GM18868 (cell line): ENCODE measurements at regions not wholly inside any gene's neighbourhood (a gene's known extent, or its start where the extent isn't known, plus 50 kb on each side); places are given as distances from the start of the nearest gene placed in this dataset.
"Not testable (repeated sequence)": the region's sequence is repeated elsewhere in the genome, so short reads cannot be mapped to it uniquely, and the experiment has no call there.

Experiments used
- ATAC-seq: cut with Tn5 transposase; IDR thresholded peaks from one replicate; pipeline ENCODE4 v1.9.1; 2021; ENCODE audit warnings: mild to moderate bottlenecking, moderate library complexity; ENCODE audit not compliant: unreplicated experiment

DNA sequence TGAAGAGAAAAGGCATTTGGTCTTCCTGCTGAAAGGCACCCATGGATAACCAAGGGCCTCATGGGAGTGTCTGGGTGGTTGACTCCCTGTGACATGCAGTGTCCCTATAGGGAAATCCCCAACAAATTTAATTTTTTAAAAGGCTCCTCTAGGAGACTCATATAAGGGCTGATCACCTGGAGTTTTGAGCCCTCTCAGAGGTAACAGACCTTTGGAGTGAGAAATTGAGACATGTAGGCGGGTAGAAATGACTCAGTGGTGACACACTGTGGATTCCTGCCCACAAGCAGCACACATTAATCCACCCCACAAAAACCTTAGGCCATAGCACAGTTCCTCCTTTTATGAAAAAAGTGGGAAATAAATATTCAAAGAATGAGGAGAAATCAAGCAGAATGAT is 557.0 kb upstream of the CNTNAP5 start:
- no peak for ATAC-seq

GRCh38 chr2:123481406-123481805 is 543.7 kb upstream of the CNTNAP5 start:
- no peak for ATAC-seq

- no peak for ATAC-seq
Measured at GRCh38 chr2:123485056-123485455, 540.0 kb upstream of the CNTNAP5 start.

- peak; percentile 42 for ATAC-seq
Measured at GRCh38 chr2:123493687-123494086, 531.4 kb upstream of the CNTNAP5 start.

DNA sequence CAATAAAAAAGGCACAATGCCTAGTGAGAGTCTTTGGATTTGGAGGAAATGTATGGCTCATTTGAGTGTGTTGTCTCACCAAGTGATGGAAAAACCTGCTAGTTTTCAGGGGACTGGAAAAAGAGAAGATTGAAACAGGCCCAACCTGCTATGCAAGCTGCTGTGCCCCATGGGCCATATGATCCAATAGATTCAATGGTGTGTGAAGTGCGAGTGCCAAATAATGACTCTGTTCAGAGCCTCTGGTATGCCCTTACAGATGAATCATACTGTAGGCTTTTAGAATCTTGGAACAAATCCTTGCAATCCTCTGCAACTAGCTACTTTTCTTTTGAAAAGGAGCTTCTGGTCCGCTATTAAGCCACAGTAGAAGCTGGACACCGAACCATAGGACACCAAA is 529.8 kb upstream of the CNTNAP5 start:
- ATAC-seq = no peak

GRCh38 chr2:123500346-123500745 is 524.7 kb upstream of the CNTNAP5 start:
- ATAC-seq = no peak

DNA sequence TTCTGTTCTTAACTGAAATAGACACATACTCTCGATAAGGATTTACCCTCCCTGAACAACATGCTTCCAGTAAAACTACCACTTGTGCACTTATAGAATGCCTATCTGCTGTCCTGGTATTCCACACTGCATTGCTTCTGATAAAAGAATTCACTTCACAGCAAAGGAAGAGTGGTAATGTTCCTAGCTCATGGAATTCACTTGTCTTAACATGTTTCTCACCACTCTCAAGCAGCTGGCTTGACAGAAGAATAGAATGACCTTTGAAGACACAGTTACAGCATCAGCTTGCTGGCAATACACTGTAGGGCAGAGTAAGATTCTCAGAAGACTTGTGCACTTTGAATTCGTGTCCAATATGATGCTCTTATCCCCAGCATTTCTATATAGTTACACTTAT is 524.1 kb upstream of the CNTNAP5 start:
- ATAC-seq = no peak

DNA sequence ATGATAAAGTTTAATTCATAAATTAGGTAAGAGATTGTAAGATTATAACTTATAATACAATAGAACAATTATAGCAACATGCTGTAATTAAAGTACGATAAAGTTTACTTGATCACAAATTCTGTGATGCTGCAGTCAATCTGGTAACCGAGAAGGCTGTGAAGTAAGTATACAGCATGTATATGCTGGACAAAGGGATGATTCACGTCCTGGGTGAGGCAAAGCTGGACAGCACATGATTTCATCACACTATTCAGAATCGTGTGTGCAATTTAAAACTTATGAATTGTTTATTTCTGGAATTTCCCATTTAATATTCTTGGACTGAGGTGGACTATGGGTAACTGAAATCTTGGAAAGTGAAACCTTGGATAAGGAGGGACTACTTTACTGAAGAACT is 522.2 kb upstream of the CNTNAP5 start:
- no peak for ATAC-seq

GRCh38 chr2:123512547-123512946 is 512.5 kb upstream of the CNTNAP5 start:
- ATAC-seq = no peak

DNA sequence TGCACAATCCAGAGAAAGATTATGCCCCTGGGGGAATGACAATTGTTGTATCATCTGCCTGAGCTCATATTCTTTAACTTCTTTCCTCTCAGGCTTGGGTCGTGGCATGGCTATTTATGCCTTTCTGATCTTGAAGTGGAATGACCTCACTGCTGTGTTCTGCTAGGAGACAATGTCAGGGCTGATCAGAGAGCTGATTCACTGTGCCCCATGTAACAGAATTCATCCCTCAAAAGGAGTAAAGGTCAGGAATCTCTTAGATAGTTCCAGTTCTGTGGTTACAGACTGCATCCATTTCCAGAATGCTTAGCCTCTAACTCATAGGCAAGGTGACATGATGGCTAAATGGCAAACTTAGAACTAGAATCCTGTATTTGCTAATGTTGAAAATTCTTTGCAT is 511.7 kb upstream of the CNTNAP5 start:
- ATAC-seq = no peak

GRCh38 chr2:123514613-123515207 is 510.4 kb upstream of the CNTNAP5 start:
- ATAC-seq = no peak

DNA sequence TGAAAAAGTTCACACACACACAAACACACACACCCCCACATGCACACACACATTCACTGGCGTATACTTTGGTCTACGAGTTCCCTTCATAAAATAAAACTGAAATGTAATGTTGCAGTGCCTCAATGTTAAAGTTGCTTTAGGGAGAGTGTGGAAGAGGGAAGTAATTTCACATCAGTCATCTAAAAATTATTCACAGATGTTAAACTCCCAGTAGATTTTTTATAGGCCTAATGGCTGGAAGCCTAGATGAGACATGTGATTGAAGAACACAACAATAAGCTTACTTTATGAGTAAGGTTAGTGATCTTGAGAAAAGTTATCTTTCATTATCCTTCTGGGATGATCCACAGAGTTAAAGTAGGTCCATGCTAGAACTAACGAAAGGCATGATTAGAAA is 506.7 kb upstream of the CNTNAP5 start:
- ATAC-seq = no peak

DNA sequence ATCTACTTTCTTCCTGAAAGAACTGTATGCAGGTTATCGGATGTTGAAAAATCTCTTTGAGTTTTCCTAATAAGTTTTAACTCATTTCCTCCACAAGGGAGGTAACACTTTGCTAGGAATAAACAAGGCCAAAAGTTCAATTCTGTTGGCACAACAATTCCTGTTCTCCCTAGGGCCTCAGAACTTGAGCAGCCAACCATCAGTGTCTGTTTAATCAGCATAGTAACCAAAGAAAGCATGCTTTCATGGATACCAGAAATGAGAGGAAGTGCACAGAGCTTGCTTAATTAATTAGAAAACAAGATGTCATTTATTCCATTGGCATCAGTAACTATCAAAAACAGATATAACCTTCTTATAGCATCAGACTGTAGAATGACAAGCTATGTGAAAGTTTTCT is 503.2 kb upstream of the CNTNAP5 start:
- no peak for ATAC-seq

DNA sequence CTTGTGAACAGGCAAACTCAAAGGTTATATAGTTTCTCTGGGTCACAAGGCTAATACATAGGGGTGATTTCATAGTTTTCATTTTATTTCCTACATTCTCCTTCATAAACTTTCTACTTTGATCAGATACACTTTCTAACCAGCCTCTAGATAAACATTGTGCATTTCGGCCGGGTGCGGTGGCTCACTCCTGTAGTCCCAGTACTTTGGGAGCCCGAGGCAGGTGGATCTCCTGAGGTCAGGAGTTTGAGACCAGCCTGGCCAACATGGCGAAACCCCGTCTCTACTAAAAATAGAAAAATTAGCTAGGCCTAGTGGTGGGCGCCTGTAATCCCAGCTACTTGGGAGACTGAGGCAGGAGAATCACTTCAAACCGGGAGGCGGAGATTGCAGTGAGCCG is 502.6 kb upstream of the CNTNAP5 start:
- not testable (repeated sequence) for ATAC-seq

GRCh38 chr2:123528996-123529707 is 495.9 kb upstream of the CNTNAP5 start:
- ATAC-seq = no peak

DNA sequence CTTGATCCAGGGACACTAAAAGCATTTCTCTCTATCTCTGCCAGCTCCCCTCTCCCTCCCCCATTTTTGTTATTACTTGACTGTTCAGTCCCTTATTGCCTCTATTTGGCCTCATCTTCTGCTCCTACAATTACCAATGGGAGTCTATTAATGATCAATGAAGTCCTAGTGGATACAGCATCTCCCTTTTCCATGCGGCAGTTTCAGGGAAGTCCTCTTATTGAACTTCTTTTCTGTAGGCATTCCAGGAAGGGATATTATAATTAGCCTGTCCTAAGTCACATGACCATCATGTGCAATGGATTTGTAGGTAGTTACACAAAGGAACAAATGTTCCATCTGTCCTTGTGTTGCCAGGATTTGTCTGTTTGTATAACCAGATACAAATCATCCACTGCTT is 495.1 kb upstream of the CNTNAP5 start:
- ATAC-seq = no peak

DNA sequence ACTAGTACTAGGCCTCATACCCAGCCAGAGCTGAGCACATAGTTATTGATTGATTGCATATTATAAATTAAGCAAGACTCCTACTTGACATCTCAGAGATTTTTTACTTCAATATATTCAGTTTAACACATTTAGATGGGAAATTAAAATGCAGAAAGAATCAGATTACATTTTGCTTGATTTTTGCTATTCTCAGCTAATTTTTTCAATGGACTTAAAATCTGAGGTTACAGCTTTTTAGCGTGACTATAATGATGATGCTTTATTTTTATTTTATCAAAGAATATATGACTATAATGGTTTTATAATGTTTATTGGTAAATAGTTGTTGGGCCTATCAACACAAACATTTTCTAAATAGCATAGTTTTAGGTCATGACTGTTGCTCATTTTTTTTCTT is 493.0 kb upstream of the CNTNAP5 start:
- ATAC-seq = no peak

DNA sequence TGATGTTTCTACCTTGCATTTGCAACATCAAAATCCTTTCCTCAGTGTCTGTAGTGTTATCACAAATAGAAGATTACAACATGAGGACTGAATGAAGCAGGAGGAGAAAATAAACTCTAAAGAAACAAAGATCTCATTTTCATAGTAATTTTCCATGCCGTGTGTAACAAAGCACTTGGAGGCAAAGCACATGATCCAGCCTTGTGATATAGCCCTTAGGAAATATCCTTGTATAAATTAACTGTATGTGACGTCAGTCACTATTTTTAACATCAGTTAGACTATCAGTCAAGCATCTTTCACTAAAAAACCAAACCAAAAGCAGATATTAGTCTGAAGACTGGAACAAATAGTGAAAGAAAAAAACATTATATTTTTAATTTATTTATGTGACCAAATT is 492.1 kb upstream of the CNTNAP5 start:
- no peak for ATAC-seq

DNA sequence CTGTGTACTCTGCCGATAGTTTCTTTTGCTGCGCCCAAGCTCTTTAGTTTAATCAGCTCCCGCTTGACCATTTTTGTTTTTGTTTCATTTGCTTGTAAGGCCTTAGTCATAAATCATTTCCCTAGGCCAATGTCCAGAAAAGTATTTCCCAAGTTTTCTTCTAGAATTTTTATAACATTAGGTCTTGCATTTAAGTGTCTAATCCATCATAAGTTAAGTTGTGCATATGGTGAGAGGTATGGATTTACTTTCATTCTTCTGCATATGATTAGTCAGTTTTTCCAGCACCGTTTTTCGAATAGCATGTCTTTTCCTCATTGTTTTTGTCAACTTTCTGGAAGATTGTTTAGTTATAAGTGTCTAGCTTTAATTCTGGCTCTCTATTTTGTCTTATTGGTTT is 484.8 kb upstream of the CNTNAP5 start:
- ATAC-seq = no peak

DNA sequence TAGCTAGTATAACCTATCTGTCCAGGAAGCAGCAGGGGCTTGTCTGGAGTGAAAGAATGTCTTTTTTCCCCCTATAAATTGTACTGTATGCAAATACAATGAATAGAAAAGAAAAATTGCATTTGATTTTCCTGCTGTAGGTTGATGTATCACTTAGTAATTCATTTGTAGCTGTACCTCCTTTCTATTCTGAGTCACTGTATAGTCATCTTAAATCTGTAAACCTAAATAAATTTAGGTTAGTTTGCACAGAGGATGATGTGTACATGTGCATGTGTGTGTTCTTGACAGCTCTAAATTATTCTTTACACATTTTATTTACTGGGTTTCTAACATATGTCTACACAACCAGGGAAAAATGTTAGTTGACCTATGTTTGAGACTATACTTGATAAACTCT is 478.7 kb upstream of the CNTNAP5 start:
- no peak for ATAC-seq

- no peak for ATAC-seq
Measured at GRCh38 chr2:123563515-123563914, 461.6 kb upstream of the CNTNAP5 start.

DNA sequence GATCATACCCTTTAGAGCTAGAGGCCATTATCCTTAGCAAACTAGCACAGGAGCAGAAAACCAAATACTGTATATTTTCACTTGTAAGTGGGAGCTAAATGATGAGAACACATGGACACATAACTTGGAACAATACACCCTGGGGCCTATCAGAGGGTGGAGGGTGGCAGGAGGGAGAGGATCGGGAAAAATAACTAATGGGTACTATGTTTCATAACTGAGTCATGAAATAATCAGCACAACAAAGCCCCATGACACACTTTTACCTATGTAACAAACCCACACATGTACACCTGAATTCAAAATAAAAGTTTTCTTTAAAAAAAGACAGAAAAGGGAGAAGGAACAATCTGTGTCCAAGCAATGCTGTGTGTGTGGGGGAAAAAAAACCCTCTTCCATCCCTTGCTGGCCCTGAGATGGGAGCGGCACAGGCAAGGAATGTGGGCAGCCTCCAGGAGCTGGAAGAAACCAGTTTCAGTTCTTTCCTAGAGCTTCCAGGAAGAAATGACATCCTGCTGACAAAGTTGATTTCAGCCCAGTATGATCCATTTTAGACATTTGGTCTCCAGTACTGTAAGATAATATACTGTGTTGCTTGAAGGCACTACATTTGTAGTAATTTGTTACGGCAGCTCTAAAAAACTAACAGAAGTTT is 458.7 kb upstream of the CNTNAP5 start:
- no peak for ATAC-seq
